Neuronal stem cell (in vitro differentiated cells): ENCODE measurements at regions not wholly inside any gene's neighbourhood (a gene's known extent, or its start where the extent isn't known, plus 50 kb on each side); places are given as distances from the start of the nearest gene placed in this dataset.
A peak's percentile ranks its signal among the peaks of the same experiment; 100 is the strongest.

Experiments used
- DNase-seq: peaks from one replicate; pipeline ENCODE4 v3.0.0-alpha.2; 2013; ENCODE audit warnings: low spot score
- H2AFZ ChIP-seq: one replicate; pipeline ENCODE4 v1.6.1; 2013; ENCODE audit warnings: mild to moderate bottlenecking, low read length, inconsistent platforms
- H2AK5ac ChIP-seq: 2 replicates; pipeline ENCODE4 v1.6.1; 2013; ENCODE audit warnings: low read depth, mild to moderate bottlenecking, inconsistent platforms, low read length, moderate library complexity, mixed read lengths
- H2BK120ac ChIP-seq: 2 replicates; pipeline ENCODE4 v1.6.1; 2013; ENCODE audit warnings: low read depth, mild to moderate bottlenecking, inconsistent platforms, low read length, moderate library complexity, mixed read lengths
- H2BK12ac ChIP-seq: one replicate; pipeline ENCODE4 v1.6.1; 2013; ENCODE audit warnings: low read length, inconsistent platforms
- H2BK15ac ChIP-seq: 2 replicates; pipeline ENCODE4 v1.6.1; 2013; ENCODE audit warnings: mild to moderate bottlenecking, low read length, inconsistent platforms, mixed read lengths
- H2BK5ac ChIP-seq: one replicate; pipeline ENCODE4 v1.6.1; 2013; ENCODE audit warnings: inconsistent platforms, mild to moderate bottlenecking, low read length, moderate library complexity
- H3K14ac ChIP-seq: one replicate; pipeline ENCODE4 v1.6.1; 2013; ENCODE audit warnings: low read length, inconsistent platforms
- H3K18ac ChIP-seq: 2 replicates; pipeline ENCODE4 v1.6.1; 2013; ENCODE audit warnings: low read length, inconsistent platforms
- H3K23ac ChIP-seq: 2 replicates; pipeline ENCODE4 v1.6.1; 2013; ENCODE audit warnings: low read depth, mild to moderate bottlenecking, mixed read lengths, low read length, inconsistent platforms; ENCODE audit not compliant: poor library complexity
- H3K27ac ChIP-seq: replicated peaks from 3 replicates; pipeline ENCODE4 v1.5.1; 2013; ENCODE audit warnings: low read length, inconsistent platforms
- H3K27me3 ChIP-seq, 3 experiments: 2 replicates each; pipeline ENCODE4 v1.6.1; 2013; ENCODE audit warnings: low read length in 3 of 3, mild to moderate bottlenecking in 2 of 3, inconsistent platforms in 1 of 3, low read depth in 1 of 3, mixed read lengths in 1 of 3, moderate library complexity in 1 of 3; ENCODE audit not compliant: control insufficient read depth in 3 of 3, insufficient read depth in 3 of 3
- H3K36me3 ChIP-seq, 2 donors: replicated peaks in 1 of 2; 2 replicates each; pipeline ENCODE4 v1.6.1; 2013; ENCODE audit warnings: low read length in 2 of 2; ENCODE audit not compliant: control insufficient read depth in 2 of 2, insufficient read depth in 2 of 2
- H3K4ac ChIP-seq: 2 replicates; pipeline ENCODE4 v1.6.1; 2013; ENCODE audit warnings: inconsistent platforms, mild to moderate bottlenecking, low read length, moderate library complexity
- H3K4me1 ChIP-seq, 2 donors: 1 replicate in 1 of 2; 2 replicates in 1 of 2; pipeline ENCODE4 v1.6.1; 2013; ENCODE audit warnings: low read length in 2 of 2, low read depth in 1 of 2; ENCODE audit not compliant: control insufficient read depth in 2 of 2, insufficient read depth in 1 of 2
- H3K4me2 ChIP-seq: one replicate; pipeline ENCODE4 v1.6.1; 2013; ENCODE audit warnings: mild to moderate bottlenecking, low read length, inconsistent platforms; ENCODE audit not compliant: insufficient read depth, poor library complexity, severe bottlenecking
- H3K4me3 ChIP-seq, 2 donors: 2 replicates each; pipeline ENCODE4 v1.5.1; 2013; ENCODE audit warnings: low read length in 2 of 2, mild to moderate bottlenecking in 2 of 2, inconsistent platforms in 1 of 2, moderate library complexity in 1 of 2
- H3K79me1 ChIP-seq: one replicate; pipeline ENCODE4 v1.6.1; 2013; ENCODE audit warnings: low read depth, mild to moderate bottlenecking, inconsistent platforms, low read length, moderate library complexity
- H3K9ac ChIP-seq: one replicate; pipeline ENCODE4 v1.6.1; 2013; ENCODE audit warnings: mild to moderate bottlenecking, low read depth, low read length, inconsistent platforms; ENCODE audit not compliant: poor library complexity
- H3K9me3 ChIP-seq, 2 donors: replicated peaks in 1 of 2; 2 replicates each; pipeline versions ENCODE3 to v1.6.1; 2013; ENCODE audit warnings: low read length in 2 of 2, mild to moderate bottlenecking in 2 of 2, inconsistent platforms in 1 of 2, low read depth in 1 of 2, mixed read lengths in 1 of 2, moderate library complexity in 1 of 2; ENCODE audit not compliant: control insufficient read depth in 2 of 2, insufficient read depth in 1 of 2
- H4K8ac ChIP-seq: one replicate; pipeline ENCODE4 v1.6.1; 2013; ENCODE audit warnings: low read depth, mild to moderate bottlenecking, inconsistent platforms, low read length, moderate library complexity
- H4K91ac ChIP-seq: one replicate; pipeline ENCODE4 v1.6.1; 2013; ENCODE audit warnings: low read length, low read depth, mild to moderate bottlenecking, inconsistent platforms; ENCODE audit not compliant: poor library complexity
- WGBS, 2 donors: extraction: QIAGEN DNeasy Blood & Tissue Kit; methylation state at CpG; one replicate each; pipeline ENCODE4 v1.1.7; 2013; ENCODE audit warnings: missing lambda C conversion rate in 2 of 2, mixed read lengths in 1 of 2; ENCODE audit not compliant: insufficient read length in 2 of 2, insufficient replicate concordance in 1 of 2; ENCODE audit errors: extremely low coverage in 2 of 2; 5-methylcytosine and 5-hydroxymethylcytosine counted together

DNA sequence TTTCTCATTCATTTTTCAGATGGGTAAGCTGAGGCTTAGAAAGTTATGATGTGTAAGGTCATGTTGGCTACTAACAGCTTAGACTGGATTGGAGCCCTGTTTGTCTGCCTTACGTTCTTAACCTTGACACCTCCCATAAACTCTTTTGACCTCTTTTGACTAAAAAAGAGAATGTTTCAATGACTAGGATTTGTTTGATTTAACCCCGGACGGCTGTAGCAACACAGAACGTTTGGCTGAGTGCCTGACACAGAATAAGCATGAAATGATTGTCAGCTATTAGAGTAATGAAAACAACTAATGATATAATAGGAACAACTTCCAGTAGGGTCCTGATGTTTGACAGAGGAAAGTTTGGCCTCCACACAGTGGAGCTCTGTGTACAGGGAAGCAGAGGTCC is 83.3 kb upstream of the PDZD8 start:
- DNase-seq = no peak
- H4K91ac ChIP-seq = no peak overlapping the region
- no peak overlapping the region for H2BK15ac ChIP-seq
- no peak overlapping the region for H2AK5ac ChIP-seq
- no peak overlapping the region for H2BK12ac ChIP-seq
- H3K4me3 ChIP-seq = no peak overlapping the region
- H3K9ac ChIP-seq = no peak overlapping the region
- H2BK5ac ChIP-seq = no peak overlapping the region
- H3K4ac ChIP-seq = no peak overlapping the region
- no peak overlapping the region for H3K14ac ChIP-seq
- whole genome bisulfite sequencing, 2 donors = no CpG with 5 or more reads among the region's 4 CpGs
- H3K18ac ChIP-seq = no peak overlapping the region
- no peaks in the 10 kb centered on the region for H3K36me3 ChIP-seq
- no peak overlapping the region for H3K4me2 ChIP-seq
- H3K27ac ChIP-seq = no peak overlapping the region
- no peak overlapping the region for H3K23ac ChIP-seq
- H3K9me3 ChIP-seq = peaks cover 0 to 3% of the 10 kb centered on the region in 2 donors
- peaks cover 0 to 14% of the 10 kb centered on the region in 2 donors for H3K4me1 ChIP-seq
- H4K8ac ChIP-seq = no peak overlapping the region
- H2AFZ ChIP-seq = no peak overlapping the region
- no peaks in the 10 kb centered on the region for H3K79me1 ChIP-seq
- no peak overlapping the region for H2BK120ac ChIP-seq
- H3K27me3 ChIP-seq = no peaks in the 10 kb centered on the region

GRCh38 chr10:117457932-117458331 is 82.7 kb upstream of the PDZD8 start:
- Histone ChIP-seq H3K4me3 (no peak overlapping the region), H2BK12ac (no peak overlapping the region), H2BK15ac (no peak overlapping the region), H3K4me1 (peaks cover 0 to 14% of the 10 kb centered on the region in 2 donors), H2AK5ac (no peak overlapping the region), H3K18ac (no peak overlapping the region), H3K4ac (no peak overlapping the region), H4K8ac (no peak overlapping the region), H3K27me3 (no peaks in the 10 kb centered on the region), H3K23ac (no peak overlapping the region), H2BK5ac (no peak overlapping the region), H2AFZ (no peak overlapping the region), H3K4me2 (no peak overlapping the region), H4K91ac (no peak overlapping the region), H3K9me3 (no peaks in the 10 kb centered on the region), H3K79me1 (no peaks in the 10 kb centered on the region), H3K36me3 (no peaks in the 10 kb centered on the region), H2BK120ac (no peak overlapping the region), H3K27ac (no peak overlapping the region), H3K9ac (no peak overlapping the region), H3K14ac (no peak overlapping the region)
- no peak for DNase-seq
- WGBS, 2 donors = no CpG with 5 or more reads among the region's 8 CpGs

DNA sequence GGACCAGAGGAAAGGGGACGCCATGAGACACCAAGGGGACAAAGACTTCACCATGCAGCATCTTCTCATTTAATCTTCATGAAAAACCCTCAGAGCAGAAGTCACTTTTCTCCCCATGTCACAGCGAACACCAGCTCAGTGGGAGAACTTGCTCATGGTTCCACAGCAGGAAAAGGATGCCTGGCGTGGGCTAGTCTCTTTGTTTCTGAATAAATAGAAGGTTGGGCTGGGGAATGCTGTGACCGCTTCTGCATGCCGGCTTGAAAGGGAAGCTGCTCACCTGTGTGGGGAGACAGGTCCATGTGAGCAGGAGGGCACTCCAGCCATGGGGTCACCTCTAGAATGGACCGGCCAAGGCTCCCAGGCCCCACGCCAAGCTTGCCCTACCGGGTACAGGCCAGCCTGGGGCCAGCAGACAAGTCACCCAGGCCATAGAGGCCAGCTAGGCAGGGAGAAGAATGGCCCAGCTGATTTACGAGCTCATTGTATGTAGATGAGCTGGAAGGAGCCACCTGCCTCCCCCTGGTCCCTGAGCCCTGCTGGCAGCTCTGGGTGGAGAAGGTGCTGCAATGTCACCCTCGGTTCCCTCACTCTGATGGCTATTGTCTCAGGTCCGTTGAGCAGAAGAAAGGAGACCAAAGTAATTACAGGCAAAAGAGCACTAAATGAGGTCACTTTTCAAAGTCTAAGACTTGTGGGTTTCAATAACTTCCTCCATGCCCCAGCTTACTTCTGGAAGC is 82.0 kb upstream of the PDZD8 start:
- H3K27ac ChIP-seq = no peak overlapping the region
- H3K79me1 ChIP-seq = no peaks in the 10 kb centered on the region
- H3K14ac ChIP-seq = no peak overlapping the region
- peak overlapping the region; percentile 50 for H3K18ac ChIP-seq
- peak overlapping the region; percentile 12 for H2BK12ac ChIP-seq
- H3K4me3 ChIP-seq = no peak overlapping the region
- H3K4me1 ChIP-seq = peaks cover 0 to 12% of the 10 kb centered on the region in 2 donors
- no peak overlapping the region for H4K91ac ChIP-seq
- no peaks in the 10 kb centered on the region for H3K36me3 ChIP-seq
- no peak overlapping the region for H2AFZ ChIP-seq
- peak overlapping the region; percentile 28 for H2BK15ac ChIP-seq
- no CpG with 5 or more reads among the region's 11 CpGs for WGBS, 2 donors
- no peak overlapping the region for H2BK120ac ChIP-seq
- H2BK5ac ChIP-seq = no peak overlapping the region
- DNase-seq = no peak
- H4K8ac ChIP-seq = peak overlapping the region; percentile 67
- H3K4me2 ChIP-seq = no peak overlapping the region
- no peak overlapping the region for H3K4ac ChIP-seq
- H3K27me3 ChIP-seq = no peaks in the 10 kb centered on the region
- H3K9ac ChIP-seq = no peak overlapping the region
- peaks cover 0 to 2% of the 10 kb centered on the region in 2 donors for H3K9me3 ChIP-seq
- H2AK5ac ChIP-seq = peak overlapping the region; percentile 40
- H3K23ac ChIP-seq = peak overlapping the region; percentile 30

- Histone ChIP-seq H3K4ac (no peak overlapping the region), H3K4me2 (no peak overlapping the region), H3K36me3 (no peaks in the 10 kb centered on the region), H3K23ac (no peak overlapping the region), H2BK12ac (no peak overlapping the region), H3K14ac (no peak overlapping the region), H4K91ac (no peak overlapping the region), H2AK5ac (peak overlapping the region; percentile 44), H3K9ac (peak overlapping the region; percentile 12), H3K27me3 (no peaks in the 10 kb centered on the region), H4K8ac (no peak overlapping the region), H2BK120ac (no peak overlapping the region), H2BK15ac (no peak overlapping the region), H3K4me1 (peaks cover 0 to 5% of the 10 kb centered on the region in 2 donors), H3K27ac (no peak overlapping the region), H2BK5ac (no peak overlapping the region), H3K18ac (no peak overlapping the region), H3K79me1 (no peaks in the 10 kb centered on the region), H3K9me3 (peaks cover 0 to 2% of the 10 kb centered on the region in 2 donors), H2AFZ (no peak overlapping the region), H3K4me3 (no peak overlapping the region)
- no peak for DNase-seq
- WGBS, 2 donors = no CpG with 5 or more reads among the region's 5 CpGs
These were observed 80.1 kb upstream of the PDZD8 start for GRCh38 chr10:117455346-117455745.
